Progenitor cell of endocrine pancreas (in vitro differentiated cells): ENCODE measurements at regions not wholly inside any gene's neighbourhood (a gene's known extent, or its start where the extent isn't known, plus 50 kb on each side); places are given as distances from the start of the nearest gene placed in this dataset.

Experiments used
- DNase-seq: peaks from one replicate; pipeline ENCODE4 v3.0.0; 2021; ENCODE audit warnings: low spot score; ENCODE audit not compliant: unreplicated experiment
- H3K27ac Mint-ChIP-seq: 2 replicates; pipeline ENCODE4 v1.8.0; 2021; ENCODE audit warnings: mild to moderate bottlenecking, moderate library complexity, mixed read lengths
- H3K27me3 Mint-ChIP-seq: 2 replicates; pipeline ENCODE4 v1.8.0; 2021; ENCODE audit warnings: mixed read lengths
- H3K36me3 Mint-ChIP-seq: 2 replicates; pipeline ENCODE4 v1.8.0; 2022; ENCODE audit warnings: mixed read lengths; ENCODE audit not compliant: insufficient read depth
- H3K4me1 Mint-ChIP-seq: 2 replicates; pipeline ENCODE4 v1.8.0; 2021; ENCODE audit warnings: low read depth, mixed read lengths
- H3K4me3 Mint-ChIP-seq: 2 replicates; pipeline ENCODE4 v1.8.0; 2021; ENCODE audit warnings: low read depth, mild to moderate bottlenecking, moderate library complexity, mixed read lengths
- H3K9me3 Mint-ChIP-seq: 2 replicates; pipeline ENCODE4 v1.8.0; 2021; ENCODE audit warnings: low read depth, mixed read lengths
- TF ChIP-seq, protein P1 (sequence below): fragments of 200-600 bp; sonication (generic); IDR thresholded peaks from one replicate; pipeline ENCODE4 v1.5.0; 2021; ENCODE audit warnings: antibody characterized with exemption, mild to moderate bottlenecking; ENCODE audit not compliant: unreplicated experiment

DNA sequence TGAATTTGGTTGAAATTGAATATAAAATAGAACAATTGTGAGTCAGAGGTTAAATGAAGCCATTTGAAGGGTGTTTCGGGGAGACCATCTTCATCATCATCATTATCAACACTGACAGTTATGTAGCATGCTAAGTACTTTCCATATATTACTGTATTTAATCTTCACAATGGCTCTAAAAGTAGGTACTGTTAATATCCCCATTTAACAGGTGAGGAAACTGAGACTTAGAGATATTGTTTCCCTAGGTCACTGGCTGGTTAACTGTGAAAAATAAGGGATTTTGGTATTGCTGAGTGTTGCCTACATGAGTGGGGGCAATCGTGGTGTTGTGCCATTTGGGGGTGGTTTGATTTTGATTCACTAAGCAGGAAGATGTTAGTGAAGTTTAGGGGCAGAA, 100.3 kb downstream of the TBX19 start:
- Mint-ChIP-seq H3K36me3 (no peaks in the 10 kb centered on the region), H3K27ac (no peak overlapping the region), H3K27me3 (peaks cover 2% of the 10 kb centered on the region)

DNA sequence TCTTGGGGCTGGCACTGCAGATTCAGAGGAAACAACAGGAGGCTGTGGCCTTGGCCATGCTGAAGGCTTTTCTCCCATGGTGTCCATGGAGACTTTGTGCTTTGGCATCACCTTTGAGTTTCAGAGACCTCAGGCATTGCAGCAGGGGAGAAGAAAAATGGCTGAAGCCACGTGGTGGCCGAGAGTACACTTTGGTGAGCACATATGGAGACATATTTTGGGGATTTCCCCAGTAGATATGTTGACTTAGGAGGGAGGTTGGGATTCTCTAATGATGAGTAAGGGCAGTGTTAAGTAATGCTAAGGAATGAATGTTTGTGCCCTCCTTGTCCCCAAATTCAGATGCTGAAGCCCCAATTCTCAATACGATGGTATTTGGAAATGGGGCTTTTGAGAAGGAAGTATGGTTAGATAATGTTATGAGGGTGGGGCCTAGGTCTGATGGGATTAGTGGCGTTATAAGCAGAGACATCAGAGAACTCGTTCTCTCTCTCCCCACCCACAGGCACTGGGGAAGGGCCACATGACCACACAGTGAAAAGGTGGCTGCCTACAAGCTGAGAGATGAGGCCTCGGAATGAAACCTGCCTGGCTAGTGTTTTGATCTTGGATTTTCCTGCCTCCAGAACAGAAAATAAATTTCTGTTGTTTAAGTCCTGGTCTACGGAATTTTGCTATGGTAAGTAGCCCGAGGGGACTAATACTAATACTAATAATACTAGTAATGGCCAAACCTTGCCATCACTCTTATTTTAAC, 98.6 kb downstream of the TBX19 start:
- Mint-ChIP-seq H3K4me3 (no peak overlapping the region), H3K4me1 (no peaks in the 10 kb centered on the region), H3K27me3 (no peaks in the 10 kb centered on the region), H3K27ac (no peak overlapping the region), H3K9me3 (no peaks in the 10 kb centered on the region), H3K36me3 (no peaks in the 10 kb centered on the region)
- no peak for DNase-seq
- TF ChIP-seq, protein P1, sequence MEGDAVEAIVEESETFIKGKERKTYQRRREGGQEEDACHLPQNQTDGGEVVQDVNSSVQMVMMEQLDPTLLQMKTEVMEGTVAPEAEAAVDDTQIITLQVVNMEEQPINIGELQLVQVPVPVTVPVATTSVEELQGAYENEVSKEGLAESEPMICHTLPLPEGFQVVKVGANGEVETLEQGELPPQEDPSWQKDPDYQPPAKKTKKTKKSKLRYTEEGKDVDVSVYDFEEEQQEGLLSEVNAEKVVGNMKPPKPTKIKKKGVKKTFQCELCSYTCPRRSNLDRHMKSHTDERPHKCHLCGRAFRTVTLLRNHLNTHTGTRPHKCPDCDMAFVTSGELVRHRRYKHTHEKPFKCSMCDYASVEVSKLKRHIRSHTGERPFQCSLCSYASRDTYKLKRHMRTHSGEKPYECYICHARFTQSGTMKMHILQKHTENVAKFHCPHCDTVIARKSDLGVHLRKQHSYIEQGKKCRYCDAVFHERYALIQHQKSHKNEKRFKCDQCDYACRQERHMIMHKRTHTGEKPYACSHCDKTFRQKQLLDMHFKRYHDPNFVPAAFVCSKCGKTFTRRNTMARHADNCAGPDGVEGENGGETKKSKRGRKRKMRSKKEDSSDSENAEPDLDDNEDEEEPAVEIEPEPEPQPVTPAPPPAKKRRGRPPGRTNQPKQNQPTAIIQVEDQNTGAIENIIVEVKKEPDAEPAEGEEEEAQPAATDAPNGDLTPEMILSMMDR = no peak

More for the DNA sequence above, 100.3 kb downstream of the TBX19 start:
- no peaks in the 10 kb centered on the region for H3K9me3 Mint-ChIP-seq
- TF ChIP-seq, protein P1 = no peak
- no peaks in the 10 kb centered on the region for H3K4me1 Mint-ChIP-seq
- no peak for DNase-seq
- no peak overlapping the region for H3K4me3 Mint-ChIP-seq

DNA sequence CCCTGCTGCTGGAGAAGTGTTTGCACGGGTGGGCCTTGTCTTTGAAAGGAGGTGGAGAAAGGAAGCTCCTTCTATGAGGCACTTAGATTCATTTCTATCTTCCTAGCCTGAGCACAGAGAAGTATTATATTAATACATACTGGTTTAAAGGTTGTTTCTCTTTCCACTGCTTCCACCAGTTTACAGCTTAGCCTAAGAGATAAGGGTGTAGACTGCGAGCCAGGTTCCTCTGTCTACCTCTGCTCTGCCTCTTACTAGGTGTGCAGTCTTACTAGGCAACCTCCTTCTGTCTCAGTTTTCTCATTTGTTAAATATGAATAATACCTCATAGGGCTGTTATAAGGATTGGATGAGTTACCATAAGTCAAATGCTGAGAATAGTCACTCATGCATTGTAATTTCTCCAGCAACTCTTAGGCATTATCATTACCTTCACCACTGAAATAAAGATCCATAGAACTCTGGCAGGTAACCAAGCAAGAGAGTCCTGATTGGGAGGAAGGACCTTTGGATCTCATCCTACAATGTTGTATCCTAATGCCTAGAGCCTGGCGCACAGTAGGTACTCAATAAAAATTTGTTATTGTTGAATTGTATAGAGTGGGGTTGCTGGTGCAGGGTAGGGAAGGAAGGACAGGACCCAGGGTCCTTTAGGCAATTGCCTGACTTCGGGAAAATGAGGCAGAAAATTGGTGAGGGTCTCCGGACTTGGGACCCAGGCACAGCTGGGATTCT, 95.1 kb downstream of the TBX19 start:
- Mint-ChIP-seq H3K4me1 (no peaks in the 10 kb centered on the region), H3K36me3 (no peaks in the 10 kb centered on the region), H3K27ac (no peak overlapping the region), H3K27me3 (no peaks in the 10 kb centered on the region), H3K9me3 (no peaks in the 10 kb centered on the region), H3K4me3 (no peak overlapping the region)
- DNase-seq = no peak
- TF ChIP-seq, protein P1 = no peak

DNA sequence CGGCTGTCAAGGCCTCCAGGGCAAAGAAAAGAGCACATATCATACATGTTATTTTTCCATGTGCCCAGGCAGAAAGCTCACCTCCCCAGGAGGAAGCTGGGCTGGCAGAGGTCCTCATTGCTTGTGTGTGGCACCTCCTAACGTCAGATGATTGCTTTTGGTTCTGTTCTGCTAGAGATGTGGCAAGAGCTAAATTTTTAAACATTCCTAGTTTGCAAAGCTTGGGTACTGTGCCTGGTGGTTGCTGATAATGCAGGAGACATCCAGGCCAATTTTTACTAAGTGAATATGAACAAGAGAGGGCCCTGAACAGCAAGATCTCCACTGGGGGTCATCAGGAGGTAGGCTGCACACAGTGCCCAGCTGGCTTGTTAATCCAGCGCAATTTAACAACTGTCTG, 93.9 kb downstream of the TBX19 start:
- no peak for DNase-seq
- no peaks in the 10 kb centered on the region for H3K4me1 Mint-ChIP-seq
- H3K27ac Mint-ChIP-seq = no peak overlapping the region
- no peaks in the 10 kb centered on the region for H3K9me3 Mint-ChIP-seq
- no peak overlapping the region for H3K4me3 Mint-ChIP-seq
- TF ChIP-seq, protein P1 = no peak
- no peaks in the 10 kb centered on the region for H3K27me3 Mint-ChIP-seq
- no peaks in the 10 kb centered on the region for H3K36me3 Mint-ChIP-seq

DNA sequence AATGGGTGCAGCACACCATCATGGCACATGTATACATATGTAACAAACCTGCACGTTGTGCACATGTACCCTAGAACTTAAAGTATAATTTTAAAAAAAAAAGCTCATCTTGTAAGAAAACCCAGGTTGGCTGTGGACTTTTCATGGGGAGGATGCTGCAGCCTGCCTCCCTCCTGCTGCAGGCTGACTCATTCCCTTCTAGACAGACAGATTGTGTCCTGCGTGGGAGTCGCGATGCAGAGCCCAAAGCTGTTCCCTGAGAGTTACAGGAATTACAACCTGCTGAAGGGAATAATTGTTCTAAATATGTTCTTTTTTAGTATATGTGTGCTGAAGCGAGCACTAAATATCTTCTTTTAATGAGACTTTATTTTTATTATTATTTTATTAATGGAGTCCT, 93.2 kb downstream of the TBX19 start:
- no peaks in the 10 kb centered on the region for H3K36me3 Mint-ChIP-seq
- no peak overlapping the region for H3K27ac Mint-ChIP-seq
- H3K27me3 Mint-ChIP-seq = no peaks in the 10 kb centered on the region
- no peaks in the 10 kb centered on the region for H3K4me1 Mint-ChIP-seq
- TF ChIP-seq, protein P1 = no peak
- no peak overlapping the region for H3K4me3 Mint-ChIP-seq
- H3K9me3 Mint-ChIP-seq = no peaks in the 10 kb centered on the region
- DNase-seq = no peak
